HL-60 (cell line): ENCODE measurements at regions not wholly inside any gene's neighbourhood (a gene's known extent, or its start where the extent isn't known, plus 50 kb on each side); places are given as distances from the start of the nearest gene placed in this dataset.
"Not testable (repeated sequence)": the region's sequence is repeated elsewhere in the genome, so short reads cannot be mapped to it uniquely, and the experiment has no call there.

ENCODE experiments used
- TF ChIP-seq, protein P1 (sequence below): IDR thresholded peaks from one replicate; pipeline ENCODE4 v1.5.1; 2011; ENCODE audit warnings: low read length, control low read depth, inconsistent platforms; ENCODE audit not compliant: insufficient read depth
- TF ChIP-seq, protein P2 (sequence below): IDR thresholded peaks from 2 replicates; pipeline ENCODE4 v1.6.1; 2012; ENCODE audit warnings: low read depth; ENCODE audit not compliant: insufficient replicate concordance

DNA sequence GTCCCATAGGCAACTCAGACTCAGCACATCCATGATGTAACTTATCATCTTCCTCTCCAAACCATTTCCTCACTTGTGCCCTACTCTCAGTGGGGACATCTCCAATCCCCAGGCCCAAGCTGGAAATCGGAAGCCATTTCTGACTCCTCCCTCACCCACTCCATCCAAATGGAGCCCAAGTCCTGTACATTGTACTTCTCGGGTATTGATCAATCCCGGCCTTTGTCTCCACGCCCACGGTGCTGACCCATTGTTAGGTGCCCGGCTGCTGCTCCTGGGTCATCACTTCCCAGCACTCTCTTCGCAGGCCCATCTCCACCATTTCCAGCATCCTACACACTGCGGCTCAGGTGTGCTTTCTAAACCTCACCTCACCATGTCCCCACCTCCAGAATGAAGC lies 1969.6 kb downstream of the FOXD4L5 start:
- TF ChIP-seq, protein P1, sequence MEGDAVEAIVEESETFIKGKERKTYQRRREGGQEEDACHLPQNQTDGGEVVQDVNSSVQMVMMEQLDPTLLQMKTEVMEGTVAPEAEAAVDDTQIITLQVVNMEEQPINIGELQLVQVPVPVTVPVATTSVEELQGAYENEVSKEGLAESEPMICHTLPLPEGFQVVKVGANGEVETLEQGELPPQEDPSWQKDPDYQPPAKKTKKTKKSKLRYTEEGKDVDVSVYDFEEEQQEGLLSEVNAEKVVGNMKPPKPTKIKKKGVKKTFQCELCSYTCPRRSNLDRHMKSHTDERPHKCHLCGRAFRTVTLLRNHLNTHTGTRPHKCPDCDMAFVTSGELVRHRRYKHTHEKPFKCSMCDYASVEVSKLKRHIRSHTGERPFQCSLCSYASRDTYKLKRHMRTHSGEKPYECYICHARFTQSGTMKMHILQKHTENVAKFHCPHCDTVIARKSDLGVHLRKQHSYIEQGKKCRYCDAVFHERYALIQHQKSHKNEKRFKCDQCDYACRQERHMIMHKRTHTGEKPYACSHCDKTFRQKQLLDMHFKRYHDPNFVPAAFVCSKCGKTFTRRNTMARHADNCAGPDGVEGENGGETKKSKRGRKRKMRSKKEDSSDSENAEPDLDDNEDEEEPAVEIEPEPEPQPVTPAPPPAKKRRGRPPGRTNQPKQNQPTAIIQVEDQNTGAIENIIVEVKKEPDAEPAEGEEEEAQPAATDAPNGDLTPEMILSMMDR, result not testable (repeated sequence)
- TF ChIP-seq, protein P2, sequence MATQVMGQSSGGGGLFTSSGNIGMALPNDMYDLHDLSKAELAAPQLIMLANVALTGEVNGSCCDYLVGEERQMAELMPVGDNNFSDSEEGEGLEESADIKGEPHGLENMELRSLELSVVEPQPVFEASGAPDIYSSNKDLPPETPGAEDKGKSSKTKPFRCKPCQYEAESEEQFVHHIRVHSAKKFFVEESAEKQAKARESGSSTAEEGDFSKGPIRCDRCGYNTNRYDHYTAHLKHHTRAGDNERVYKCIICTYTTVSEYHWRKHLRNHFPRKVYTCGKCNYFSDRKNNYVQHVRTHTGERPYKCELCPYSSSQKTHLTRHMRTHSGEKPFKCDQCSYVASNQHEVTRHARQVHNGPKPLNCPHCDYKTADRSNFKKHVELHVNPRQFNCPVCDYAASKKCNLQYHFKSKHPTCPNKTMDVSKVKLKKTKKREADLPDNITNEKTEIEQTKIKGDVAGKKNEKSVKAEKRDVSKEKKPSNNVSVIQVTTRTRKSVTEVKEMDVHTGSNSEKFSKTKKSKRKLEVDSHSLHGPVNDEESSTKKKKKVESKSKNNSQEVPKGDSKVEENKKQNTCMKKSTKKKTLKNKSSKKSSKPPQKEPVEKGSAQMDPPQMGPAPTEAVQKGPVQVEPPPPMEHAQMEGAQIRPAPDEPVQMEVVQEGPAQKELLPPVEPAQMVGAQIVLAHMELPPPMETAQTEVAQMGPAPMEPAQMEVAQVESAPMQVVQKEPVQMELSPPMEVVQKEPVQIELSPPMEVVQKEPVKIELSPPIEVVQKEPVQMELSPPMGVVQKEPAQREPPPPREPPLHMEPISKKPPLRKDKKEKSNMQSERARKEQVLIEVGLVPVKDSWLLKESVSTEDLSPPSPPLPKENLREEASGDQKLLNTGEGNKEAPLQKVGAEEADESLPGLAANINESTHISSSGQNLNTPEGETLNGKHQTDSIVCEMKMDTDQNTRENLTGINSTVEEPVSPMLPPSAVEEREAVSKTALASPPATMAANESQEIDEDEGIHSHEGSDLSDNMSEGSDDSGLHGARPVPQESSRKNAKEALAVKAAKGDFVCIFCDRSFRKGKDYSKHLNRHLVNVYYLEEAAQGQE, result not testable (repeated sequence)
